ENCODE measurements at regions not wholly inside any gene's neighbourhood (a gene's known extent, or its start where the extent isn't known, plus 50 kb on each side); places are given as distances from the start of the nearest gene placed in this dataset.

- Histone ChIP-seq H3K4me2 (ENCODE audit: insufficient read depth, low read length) (no peak overlapping the region), H3K9me3 (replicated peaks; ENCODE audit: control insufficient read depth, insufficient read depth, low read length) (no peaks in the 10 kb centered on the region), H3K27ac (ENCODE audit: insufficient read depth, low read depth, low read length) (no peak overlapping the region), H3K4me3 (replicated peaks in 1 of 3; ENCODE audit: insufficient read depth in 1 of 3, low read depth in 1 of 3, low read length in 3 of 3) (no peak overlapping the region), H3K79me2 (ENCODE audit: control insufficient read depth, insufficient read depth, low read length) (no peaks in the 10 kb centered on the region), H4K20me1 (replicated peaks; ENCODE audit: control insufficient read depth, extremely low read depth, insufficient read depth, low read length) (no peaks in the 10 kb centered on the region), H2AFZ (ENCODE audit: low read depth, low read length) (no peak overlapping the region), H3K36me3 (ENCODE audit: control insufficient read depth in 2 of 2, extremely low read depth in 1 of 2, insufficient read depth in 2 of 2, low read length in 2 of 2) (no peaks in the 10 kb centered on the region), H3K4me1 (ENCODE audit: control insufficient read depth, extremely low read depth, insufficient read depth, low read length) (no peaks in the 10 kb centered on the region), H3K9me1 (replicated peaks; ENCODE audit: control insufficient read depth, extremely low read depth, insufficient read depth, low read length) (no peaks in the 10 kb centered on the region), H3K9ac (replicated peaks; ENCODE audit: extremely low read depth, insufficient read depth, low read length) (no peak overlapping the region), H3K27me3 (ENCODE audit: control insufficient read depth in 2 of 2, insufficient read depth in 2 of 2, low read length in 2 of 2) (peaks cover 3 to 12% of the 10 kb centered on the region in 2 experiments)
- BruUV-seq (replicated peaks), result no TSS peak
- ChIA-PET POLR2A (no interaction called here), CTCF (interaction anchor here (0.8 to 2.4 kb wide), 3 partner anchors 9 to 233 kb away, joined by 3 to 9 read pairs (median 3); no protein-coding TSS in a partner anchor)
- dilution Hi-C loops (cut with MboI; ENCODE audit: extremely low pct_ligation_motif_present, low sequenced_read_pairs), result no loop called here
- intact Hi-C loops (cut with micrococcal nuclease), result no loop called here
- TF ChIP-seq EZH2 (IDR thresholded peaks at IDR 0.05; ENCODE audit: borderline replicate concordance, low read depth, low read length, severe bottlenecking) (no peak), MYC (IDR thresholded peaks at IDR 0.05; ENCODE audit: low read depth, low read length) (no peak), POLR2A (IDR thresholded peaks at IDR 0.05; ENCODE audit: low read depth, low read length) (no peak), CTCF (IDR thresholded peaks at IDR 0.05; ENCODE audit: extremely low read depth in 1 of 2, insufficient read depth in 1 of 2, low read depth in 1 of 2, low read length in 2 of 2) (no peak), GATA2 (IDR thresholded peaks at IDR 0.05; ENCODE audit: insufficient read depth, insufficient read length, low read depth, low read length) (no peak), POLR2AphosphoS5 (IDR thresholded peaks at IDR 0.05; ENCODE audit: insufficient read depth, low read depth, low read length) (no peak), JUN (IDR thresholded peaks at IDR 0.05; ENCODE audit: borderline replicate concordance, insufficient read depth, insufficient read length, low read depth) (no peak), MAX (IDR thresholded peaks at IDR 0.05; ENCODE audit: insufficient read depth, insufficient read length) (no peak), FOS (IDR thresholded peaks at IDR 0.05; ENCODE audit: borderline replicate concordance, insufficient read depth, low read length) (no peak)
- DNase-seq (ENCODE audit: low read depth, low spot score) (no peak), FAIRE-seq (no peak)
These were observed 86.3 kb downstream of the ELOVL4 start for GRCh38 chr6:79861023-79861422.

All from endothelial cell of umbilical vein (primary cell).